H1 (cell line): ENCODE measurements at regions not wholly inside any gene's neighbourhood (a gene's known extent, or its start where the extent isn't known, plus 50 kb on each side); places are given as distances from the start of the nearest gene placed in this dataset.

Experiments
- CTCF ChIA-PET: fragments of 300-600 bp; sonication (Branson Sonifier 250); formaldehyde crosslinking; loops from one replicate; lab custom pipeline; 2021; ENCODE audit not compliant: partially characterized antibody; lab: Charles Lee
- POLR2A ChIA-PET: fragments of 300-600 bp; sonication (Branson Sonifier 250); formaldehyde crosslinking; loops from one replicate; lab custom pipeline; 2021; ENCODE audit warnings: inconsistent platforms; ENCODE audit not compliant: partially characterized antibody; lab: Charles Lee
- DNase-seq, 2 experiments: peaks; one replicate each; pipeline versions ENCODE4 v3.0.0 to v3.0.0-alpha.2; 2010 to 2022; ENCODE audit warnings: low spot score in 2 of 2, low read depth in 1 of 2, mixed read lengths in 1 of 2
- FAIRE-seq: peaks from 2 replicates; lab custom pipeline; 2011; peaks lifted over from hg19 to GRCh38; lab: Jason Lieb, UNC
- H2AFZ ChIP-seq: 2 replicates; pipeline ENCODE4 v1.8.1; 2012; ENCODE audit warnings: low read length, inconsistent platforms
- H2AK5ac ChIP-seq: 2 replicates; pipeline ENCODE4 v1.6.1; 2013; ENCODE audit warnings: low read depth, low read length
- H2BK120ac ChIP-seq: replicated peaks from 2 replicates; pipeline ENCODE3; 2013; ENCODE audit warnings: low read depth, low read length, inconsistent platforms
- H2BK12ac ChIP-seq: 2 replicates; pipeline ENCODE4 v1.6.1; 2013; ENCODE audit warnings: low read depth, low read length
- H2BK15ac ChIP-seq: 2 replicates; pipeline ENCODE4 v1.6.1; 2013; ENCODE audit warnings: low read length
- H2BK20ac ChIP-seq: 2 replicates; pipeline ENCODE4 v1.6.1; 2013; ENCODE audit warnings: low read length
- H2BK5ac ChIP-seq: 2 replicates; pipeline ENCODE4 v1.6.1; 2013; ENCODE audit warnings: low read depth, low read length
- H3K14ac ChIP-seq: 2 replicates; pipeline ENCODE4 v1.6.1; 2013; ENCODE audit warnings: inconsistent platforms; ENCODE audit not compliant: insufficient read length
- H3K18ac ChIP-seq: 2 replicates; pipeline ENCODE4 v1.6.1; 2013; ENCODE audit warnings: low read length; ENCODE audit errors: extremely low read depth
- H3K23ac ChIP-seq: 2 replicates; pipeline ENCODE4 v1.6.1; 2013; ENCODE audit warnings: inconsistent platforms; ENCODE audit not compliant: insufficient read length
- H3K23me2 ChIP-seq: 2 replicates; pipeline ENCODE4 v1.6.1; 2013; ENCODE audit warnings: low read depth, low read length
- H3K27ac ChIP-seq: 2 replicates; pipeline ENCODE4 v1.6.1; 2011; ENCODE audit warnings: low read depth, low read length, inconsistent platforms
- H3K27me3 ChIP-seq, 4 experiments: replicated peaks in 1 of 4; 1 replicate in 1 of 4; 2 replicates in 3 of 4; pipeline versions ENCODE4 v1.6.1 to v1.8.1; 2011 to 2013; ENCODE audit warnings: low read length in 3 of 4, mild to moderate bottlenecking in 3 of 4, inconsistent platforms in 2 of 4, mixed read lengths in 2 of 4, moderate library complexity in 1 of 4; ENCODE audit not compliant: control insufficient read depth in 3 of 4, insufficient read depth in 3 of 4; ENCODE audit errors: extremely low read depth in 1 of 4
- H3K36me3 ChIP-seq, 4 experiments: 2 replicates each; pipeline versions ENCODE4 v1.6.1 to v1.8.1; 2011 to 2013; ENCODE audit warnings: mild to moderate bottlenecking in 4 of 4, low read length in 3 of 4, moderate library complexity in 2 of 4, control low read depth in 1 of 4, inconsistent platforms in 1 of 4; ENCODE audit not compliant: insufficient read depth in 4 of 4, control insufficient read depth in 2 of 4
- H3K4ac ChIP-seq: replicated peaks from 2 replicates; pipeline ENCODE3; 2013; ENCODE audit warnings: low read length, low read depth, mixed read lengths, inconsistent platforms; ENCODE audit not compliant: insufficient read length
- H3K4me1 ChIP-seq, 4 experiments: replicated peaks in 1 of 4; 1 replicate in 1 of 4; 2 replicates in 3 of 4; pipeline versions ENCODE4 v1.6.1 to v1.8.1; 2011 to 2013; ENCODE audit warnings: low read length in 3 of 4, inconsistent platforms in 2 of 4, mixed read lengths in 1 of 4; ENCODE audit not compliant: insufficient read depth in 4 of 4, control insufficient read depth in 3 of 4
- H3K4me2 ChIP-seq, 2 experiments: 2 replicates each; pipeline versions ENCODE4 v1.6.1 to v1.8.1; 2011 to 2013; ENCODE audit warnings: low read depth in 2 of 2, low read length in 2 of 2, control low read depth in 1 of 2, inconsistent platforms in 1 of 2, mild to moderate bottlenecking in 1 of 2; ENCODE audit not compliant: insufficient read depth in 1 of 2
- H3K4me3 ChIP-seq, 4 experiments: fragments of 200-600, 300-600 bp in 1 of 4; sonication (generic), shearing (Covaris generic), sonication (Bioruptor Twin) in 1 of 4; 2 replicates each; pipeline versions ENCODE4 v1.5.1 to v1.8.1; 2011 to 2016; ENCODE audit warnings: low read length in 4 of 4, low read depth in 3 of 4, control low read depth in 2 of 4, inconsistent platforms in 2 of 4, mild to moderate bottlenecking in 2 of 4, mixed read lengths in 1 of 4, moderate library complexity in 1 of 4; ENCODE audit not compliant: insufficient read depth in 2 of 4; ENCODE audit errors: extremely low read depth in 1 of 4
- H3K56ac ChIP-seq: replicated peaks from 2 replicates; pipeline ENCODE3; 2013; ENCODE audit warnings: low read depth, mild to moderate bottlenecking, mixed read lengths, low read length, inconsistent platforms; ENCODE audit not compliant: insufficient read length
- H3K79me1 ChIP-seq: 2 replicates; pipeline ENCODE4 v1.6.1; 2013; ENCODE audit warnings: low read depth, low read length, control low read depth
- H3K79me2 ChIP-seq, 2 experiments: 2 replicates each; pipeline versions ENCODE4 v1.6.1 to v1.8.1; 2012 to 2013; ENCODE audit warnings: low read length in 2 of 2, mild to moderate bottlenecking in 2 of 2, inconsistent platforms in 1 of 2; ENCODE audit not compliant: insufficient read depth in 2 of 2, control insufficient read depth in 1 of 2
- H3K9ac ChIP-seq, 4 experiments: replicated peaks in 1 of 4; 1 replicate in 1 of 4; 2 replicates in 3 of 4; pipeline versions ENCODE4 v1.6.1 to v1.8.1; 2011 to 2013; ENCODE audit warnings: low read depth in 3 of 4, low read length in 3 of 4, control low read depth in 2 of 4, mild to moderate bottlenecking in 2 of 4, moderate library complexity in 2 of 4, inconsistent platforms in 1 of 4; ENCODE audit errors: extremely low read depth in 1 of 4
- H3K9me3 ChIP-seq, 2 experiments: 2 replicates each; pipeline versions ENCODE4 v1.6.1 to v1.8.1; 2012 to 2013; ENCODE audit warnings: mild to moderate bottlenecking in 2 of 2, moderate library complexity in 2 of 2, control low read depth in 1 of 2, inconsistent platforms in 1 of 2, low read depth in 1 of 2, low read length in 1 of 2, mixed read lengths in 1 of 2; ENCODE audit not compliant: insufficient read depth in 2 of 2
- H4K20me1 ChIP-seq, 2 experiments: replicated peaks in 1 of 2; 2 replicates each; pipeline versions ENCODE3 to v1.8.1; 2011 to 2013; ENCODE audit warnings: inconsistent platforms in 2 of 2, low read length in 2 of 2, mild to moderate bottlenecking in 1 of 2; ENCODE audit not compliant: insufficient read depth in 2 of 2, control insufficient read depth in 1 of 2
- H4K5ac ChIP-seq: 2 replicates; pipeline ENCODE4 v1.6.1; 2013; ENCODE audit warnings: low read length, low read depth, mixed read lengths, inconsistent platforms; ENCODE audit not compliant: insufficient read length
- H4K8ac ChIP-seq: 2 replicates; pipeline ENCODE4 v1.8.0; 2013; ENCODE audit warnings: mild to moderate bottlenecking, moderate library complexity, low read length, inconsistent platforms; ENCODE audit not compliant: insufficient read depth; ENCODE audit errors: extremely low read depth
- H4K91ac ChIP-seq: replicated peaks from 2 replicates; pipeline ENCODE3; 2013; ENCODE audit warnings: low read length, mixed read lengths, inconsistent platforms; ENCODE audit not compliant: insufficient read length
- CHD1 ChIP-seq: IDR thresholded peaks from 2 replicates; pipeline ENCODE4 v1.6.1; 2012; ENCODE audit warnings: low read depth, low read length, improper control_type of control experiment
- FOSL1 ChIP-seq: IDR thresholded peaks from 2 replicates; pipeline ENCODE4 v1.6.1; 2011; ENCODE audit warnings: mild to moderate bottlenecking, low read depth, low read length, moderate library complexity; ENCODE audit not compliant: insufficient read depth
- GTF2F1 ChIP-seq: IDR thresholded peaks from 2 replicates; pipeline ENCODE4 v1.6.1; 2012; ENCODE audit warnings: low read depth, low read length, improper control_type of control experiment, borderline replicate concordance
- HDAC2 ChIP-seq, 2 experiments: fragments of 300-600 bp in 1 of 2; sonication (generic) in 1 of 2; IDR thresholded peaks; 2 replicates each; pipeline ENCODE4 v1.6.1; 2011 to 2012; ENCODE audit warnings: low read depth in 2 of 2, low read length in 2 of 2, mild to moderate bottlenecking in 2 of 2, moderate library complexity in 2 of 2, borderline replicate concordance in 1 of 2, inconsistent platforms in 1 of 2
- JUN ChIP-seq: IDR thresholded peaks from 2 replicates; pipeline ENCODE4 v1.6.1; 2011; ENCODE audit warnings: low read depth, mild to moderate bottlenecking, improper control_type of control experiment, low read length
- KDM1A ChIP-seq: fragments of 200-600, 300-600 bp; sonication (generic); IDR thresholded peaks from 2 replicates; pipeline ENCODE4 v1.7.1; 2016; ENCODE audit warnings: mild to moderate bottlenecking, low read length, borderline replicate concordance
- RAD21 ChIP-seq, 2 experiments: IDR thresholded peaks in 1 of 2; conservative IDR thresholded peaks in 1 of 2; 2 replicates each; pipeline ENCODE4 v1.6.1; 2011; ENCODE audit warnings: low read depth in 2 of 2, low read length in 2 of 2, improper control_type of control experiment in 1 of 2, inconsistent platforms in 1 of 2, mild to moderate bottlenecking in 1 of 2, moderate library complexity in 1 of 2
- SIN3A ChIP-seq, 2 experiments: IDR thresholded peaks in 1 of 2; conservative IDR thresholded peaks in 1 of 2; 2 replicates each; pipeline ENCODE4 v1.6.1; 2011 to 2012; ENCODE audit warnings: low read length in 2 of 2, improper control_type of control experiment in 1 of 2, low read depth in 1 of 2, mild to moderate bottlenecking in 1 of 2
- TAF1 ChIP-seq: IDR thresholded peaks from 2 replicates; pipeline ENCODE4 v1.6.1; 2011; ENCODE audit warnings: mild to moderate bottlenecking, low read depth, low read length
- TCF12 ChIP-seq: IDR thresholded peaks from 2 replicates; pipeline ENCODE4 v1.6.1; 2011; ENCODE audit warnings: low read depth, mild to moderate bottlenecking, low read length
- WGBS, 2 experiments: shearing (Covaris generic) in 1 of 2; methylation state at CpG; one replicate each; pipeline versions ENCODE4 v1.1.6 to v1.1.7; 2013 to 2015; ENCODE audit warnings: low lambda C conversion rate in 2 of 2, mixed read lengths in 2 of 2, inconsistent platforms in 1 of 2, low coverage in 1 of 2, missing lambda C conversion rate in 1 of 2; ENCODE audit not compliant: insufficient replicate concordance in 2 of 2, insufficient coverage in 1 of 2, insufficient read length in 1 of 2; ENCODE audit errors: extremely low coverage in 1 of 2, missing lambda C conversion rate in 1 of 2; 5-methylcytosine and 5-hydroxymethylcytosine counted together
- TF ChIP-seq, protein P1 (sequence below): IDR thresholded peaks from 2 replicates; pipeline ENCODE4 v1.6.1; 2012; ENCODE audit warnings: inconsistent platforms

DNA sequence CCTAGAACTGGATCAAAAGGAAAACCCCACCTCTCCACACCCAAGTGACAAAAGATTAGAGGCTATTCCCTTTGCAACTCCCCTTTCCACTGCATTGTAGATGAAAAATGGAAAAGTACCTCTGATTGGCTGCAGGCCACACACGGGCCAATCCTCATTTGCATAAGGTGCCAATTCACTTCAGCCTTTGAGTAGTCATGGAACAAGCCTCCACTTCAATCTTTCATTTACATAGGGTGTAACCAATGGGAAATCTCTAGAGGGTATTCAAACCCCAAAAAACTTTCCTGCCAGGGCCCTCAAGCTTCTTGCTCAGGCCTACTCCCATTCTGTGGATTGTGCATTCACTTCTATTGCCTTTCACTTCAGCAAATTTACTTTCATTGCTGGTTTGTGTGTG lies 122.3 kb upstream of the KCND3 start:
- no peak overlapping the region for H2BK12ac ChIP-seq
- H3K4ac ChIP-seq = no peak overlapping the region
- H4K5ac ChIP-seq = no peak overlapping the region
- no peak overlapping the region for H2BK20ac ChIP-seq
- H3K27me3 ChIP-seq = no peaks in the 10 kb centered on the region
- H2BK120ac ChIP-seq = no peak overlapping the region
- H3K4me2 ChIP-seq = no peak overlapping the region
- no peak overlapping the region for H3K23ac ChIP-seq
- FAIRE-seq = no peak
- no peaks in the 10 kb centered on the region for H3K36me3 ChIP-seq
- H4K91ac ChIP-seq = no peak overlapping the region
- H3K9ac ChIP-seq = no peak overlapping the region
- H3K9me3 ChIP-seq = no peaks in the 10 kb centered on the region; a peak in 1 of 4 replicates
- H2AFZ ChIP-seq = no peak overlapping the region
- no peak overlapping the region for H3K14ac ChIP-seq
- 93% methylated on average over 1 of the region's 1 CpG; no CpG with 5 or more reads in 1 of the 2 experiments for WGBS, 2 experiments
- no peak overlapping the region for H3K18ac ChIP-seq
- no peaks in the 10 kb centered on the region for H3K23me2 ChIP-seq
- no peak overlapping the region for H2BK5ac ChIP-seq
- no peak overlapping the region for H4K8ac ChIP-seq
- POLR2A ChIA-PET = no interaction called here
- no peak for TF ChIP-seq CHD1
- TF ChIP-seq HDAC2 (IDR thresholded peaks at IDR 0.05; ENCODE audit: borderline replicate concordance in 1 of 2, low read depth in 2 of 2, low read length in 2 of 2) = no peak
- no peak for TF ChIP-seq SIN3A (conservative IDR thresholded peaks at IDR 0.05 in 1 of 2, IDR thresholded peaks at IDR 0.05 in 1 of 2; ENCODE audit: low read depth in 1 of 2, low read length in 2 of 2)
- TF ChIP-seq TAF1 = no peak
- TF ChIP-seq TCF12 = no peak
- TF ChIP-seq FOSL1 = no peak
- TF ChIP-seq, protein P1, sequence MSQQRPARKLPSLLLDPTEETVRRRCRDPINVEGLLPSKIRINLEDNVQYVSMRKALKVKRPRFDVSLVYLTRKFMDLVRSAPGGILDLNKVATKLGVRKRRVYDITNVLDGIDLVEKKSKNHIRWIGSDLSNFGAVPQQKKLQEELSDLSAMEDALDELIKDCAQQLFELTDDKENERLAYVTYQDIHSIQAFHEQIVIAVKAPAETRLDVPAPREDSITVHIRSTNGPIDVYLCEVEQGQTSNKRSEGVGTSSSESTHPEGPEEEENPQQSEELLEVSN = no peak
- TF ChIP-seq RAD21 (IDR thresholded peaks at IDR 0.05 in 1 of 2, conservative IDR thresholded peaks at IDR 0.05 in 1 of 2; ENCODE audit: low read depth in 2 of 2, low read length in 2 of 2) = no peak
- no peak for TF ChIP-seq GTF2F1
- TF ChIP-seq KDM1A = no peak
- TF ChIP-seq JUN = no peak
- DNase-seq = no peak
- no peaks in the 10 kb centered on the region for H3K79me1 ChIP-seq
- no peaks in the 10 kb centered on the region for H4K20me1 ChIP-seq
- no peaks in the 10 kb centered on the region for H3K4me1 ChIP-seq
- H3K27ac ChIP-seq = no peak overlapping the region
- no peak overlapping the region for H2BK15ac ChIP-seq
- no peak overlapping the region for H3K56ac ChIP-seq
- H3K79me2 ChIP-seq = no peaks in the 10 kb centered on the region
- CTCF ChIA-PET = no interaction called here
- no peak overlapping the region for H3K4me3 ChIP-seq
- H2AK5ac ChIP-seq = no peak overlapping the region
